HG03103 (cell line): ENCODE measurements at regions not wholly inside any gene's neighbourhood (a gene's known extent, or its start where the extent isn't known, plus 50 kb on each side); places are given as distances from the start of the nearest gene placed in this dataset.

Experiments used
- ATAC-seq: cut with Tn5 transposase; IDR thresholded peaks from one replicate; pipeline ENCODE4 v1.9.1; 2021; ENCODE audit warnings: low read depth; ENCODE audit not compliant: unreplicated experiment

DNA sequence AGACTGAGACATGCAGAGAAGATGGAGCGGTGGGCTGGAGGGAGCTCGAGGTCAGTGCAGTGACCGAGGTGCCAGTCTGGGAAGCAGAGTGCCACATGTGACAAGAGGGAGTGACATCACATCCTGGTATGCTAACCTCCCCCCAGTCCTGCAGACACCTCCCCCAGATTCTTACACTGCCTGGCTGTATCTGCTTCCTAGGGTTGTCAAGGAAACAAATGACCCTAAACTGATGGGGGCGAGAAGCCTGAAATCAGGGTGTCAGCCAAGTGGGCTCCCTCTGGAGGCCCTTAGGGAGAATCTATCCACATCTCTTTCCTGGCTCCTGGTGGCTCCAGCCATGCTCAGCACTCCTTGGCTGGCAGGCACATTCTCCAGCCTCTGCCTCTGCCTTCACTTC, 316.1 kb upstream of the ZMIZ1 start:
- ATAC-seq: no peak

DNA sequence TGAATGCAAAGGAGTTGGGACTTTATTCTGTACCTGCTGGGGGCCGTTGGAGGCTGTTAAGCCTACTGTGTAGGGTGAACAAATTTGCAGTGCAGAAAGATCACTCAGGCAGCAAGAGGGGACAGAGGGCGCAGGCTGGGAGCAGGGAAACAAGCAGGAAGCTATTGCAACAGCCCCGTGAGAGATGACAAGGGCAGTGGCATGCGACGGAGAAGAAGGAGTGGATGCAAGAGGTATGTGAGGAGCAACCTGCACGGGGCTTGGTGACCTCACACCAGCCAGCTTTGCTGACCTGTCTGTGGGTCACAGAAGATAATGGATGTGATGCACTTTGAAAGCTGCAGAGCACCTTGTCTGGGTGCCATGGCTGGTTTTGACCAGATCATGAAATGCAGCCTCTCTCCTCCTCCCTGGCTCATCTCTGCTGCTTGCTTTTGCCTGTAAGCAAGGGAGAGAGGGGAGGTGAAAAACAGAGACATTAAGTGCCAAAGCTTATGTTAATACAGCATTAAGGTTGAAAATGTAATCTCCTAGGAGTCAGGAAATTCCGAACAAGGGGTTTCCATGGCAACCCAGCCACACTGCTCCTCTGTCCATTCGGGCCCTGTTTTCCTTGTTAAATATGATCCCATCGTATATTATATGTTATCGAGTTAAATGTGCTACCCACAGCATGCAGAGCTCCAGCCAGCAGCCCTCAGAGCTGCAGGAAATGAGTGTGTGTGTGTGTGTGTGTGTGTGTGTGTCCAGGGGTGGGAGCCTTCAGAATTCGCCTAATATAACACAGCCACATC, 314.3 kb upstream of the ZMIZ1 start:
- ATAC-seq: no peak

DNA sequence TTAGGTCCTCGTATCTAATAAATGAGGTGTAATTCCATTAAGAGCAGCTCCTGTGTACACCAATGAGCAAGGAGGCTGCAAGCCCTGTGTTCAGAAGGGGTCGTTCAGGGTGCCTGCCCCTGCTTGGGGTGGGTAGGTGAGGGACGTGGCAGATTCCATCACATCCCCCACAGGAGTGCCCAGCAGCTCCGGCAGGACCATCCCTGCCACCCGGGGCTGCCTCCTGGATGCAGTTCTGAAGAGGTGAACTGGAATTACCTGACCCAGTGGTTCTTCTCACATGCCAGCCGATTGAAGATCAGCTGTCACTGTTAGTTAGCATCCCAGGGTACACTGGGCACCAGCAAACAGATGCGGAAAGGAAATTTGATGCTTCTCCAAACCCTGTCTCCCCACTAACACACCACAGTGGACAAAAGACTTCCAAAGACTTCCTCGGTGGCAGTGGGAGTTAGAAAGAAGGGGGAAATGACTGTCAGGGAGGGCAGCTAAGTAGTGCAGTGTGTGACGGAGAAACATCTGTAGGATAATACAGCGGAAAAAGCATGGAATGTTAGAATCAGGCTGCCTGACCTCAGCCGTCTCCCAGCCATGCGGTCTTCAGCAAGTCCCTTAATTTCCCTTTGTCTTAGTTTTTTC, 313.6 kb upstream of the ZMIZ1 start:
- ATAC-seq: no peak

DNA sequence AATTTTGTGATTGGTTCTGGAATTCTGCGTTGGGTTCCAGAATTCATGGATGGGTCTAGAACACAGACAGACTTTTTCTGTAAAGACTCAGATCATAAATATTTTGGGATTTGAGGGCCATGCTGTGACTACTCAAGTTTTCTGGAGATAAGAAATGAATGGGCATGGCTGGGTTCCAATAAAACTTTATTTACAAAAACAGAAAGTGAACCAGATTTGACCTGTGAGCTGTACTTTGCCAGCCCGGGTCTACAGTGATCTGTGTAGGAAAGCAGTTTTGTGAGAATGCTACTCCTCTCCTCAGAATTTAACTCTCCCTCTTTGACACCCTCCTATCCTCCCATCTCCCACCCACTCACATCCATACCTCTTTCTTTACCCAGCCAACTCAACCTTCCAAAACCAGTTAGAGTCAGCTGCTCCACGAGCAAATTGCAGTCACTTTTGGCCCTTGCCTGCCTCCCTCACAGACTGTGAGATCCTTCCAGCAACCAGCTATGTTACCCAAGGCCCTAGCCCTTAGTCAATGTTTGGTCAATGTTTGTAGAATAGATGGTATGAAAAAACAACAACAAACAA, 312.8 kb upstream of the ZMIZ1 start:
- ATAC-seq: no peak

DNA sequence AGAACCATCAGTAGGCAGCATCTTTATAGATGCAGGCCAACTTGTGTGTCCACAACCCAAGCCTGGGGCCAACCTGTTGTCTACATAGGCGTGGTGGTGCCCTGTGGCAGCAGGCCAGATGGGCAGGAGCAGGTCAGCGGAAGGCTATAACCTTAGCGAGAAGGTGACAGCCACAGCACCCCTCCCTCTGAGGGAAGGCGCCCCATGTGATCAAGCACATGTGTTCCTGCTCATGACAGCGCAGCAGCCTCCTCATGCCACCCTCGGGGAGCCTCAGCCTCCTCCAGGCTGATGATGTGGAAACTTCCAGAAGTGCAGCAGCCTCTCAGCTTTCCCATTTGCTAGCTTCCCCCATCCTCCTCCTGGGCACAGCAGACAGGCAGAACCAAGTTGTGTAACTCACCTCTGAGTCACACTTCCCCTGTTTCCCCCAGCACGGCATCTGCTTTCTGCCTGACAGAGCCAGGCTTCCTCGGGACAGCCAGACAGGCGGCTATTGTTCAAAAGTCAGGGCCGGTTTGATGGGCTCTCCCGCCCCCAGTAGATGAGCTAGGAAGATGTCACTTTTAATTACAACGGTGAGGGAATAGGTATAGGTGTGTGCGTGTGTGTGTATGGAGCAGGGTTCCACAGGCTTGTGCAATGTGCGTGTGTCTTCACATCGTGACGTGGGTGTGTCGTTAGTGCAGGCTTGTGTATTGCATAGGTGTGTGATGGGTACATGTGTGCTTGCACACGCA, 312.0 kb upstream of the ZMIZ1 start:
- ATAC-seq: no peak

DNA sequence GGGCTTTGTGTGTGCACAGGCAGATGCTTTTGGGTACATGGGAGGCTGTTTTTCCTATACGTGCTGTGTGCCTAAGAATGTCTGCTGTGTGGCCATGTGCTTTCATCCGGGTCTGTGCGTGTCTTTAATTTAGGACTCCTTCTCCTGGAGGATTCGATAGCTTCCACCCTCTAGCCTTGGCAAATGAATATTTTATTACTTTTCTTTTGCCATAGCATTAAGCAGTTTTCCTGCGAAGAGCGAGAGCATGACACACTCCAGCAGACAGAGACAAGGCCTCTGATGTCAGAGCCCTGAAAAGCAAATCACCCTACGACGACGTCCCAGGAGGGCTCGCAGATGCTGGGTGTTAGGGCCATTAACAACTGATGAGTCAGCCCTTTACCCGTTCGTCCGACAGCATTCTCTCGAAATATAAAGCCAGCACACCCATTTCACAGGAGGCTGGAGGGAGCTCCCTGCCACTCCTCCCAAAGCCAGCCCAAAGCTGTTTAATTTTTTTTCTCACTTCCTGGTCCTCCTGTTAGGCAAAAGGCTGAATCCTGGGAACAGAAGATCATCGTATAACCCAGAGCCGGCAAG, 311.3 kb upstream of the ZMIZ1 start:
- no peak for ATAC-seq

DNA sequence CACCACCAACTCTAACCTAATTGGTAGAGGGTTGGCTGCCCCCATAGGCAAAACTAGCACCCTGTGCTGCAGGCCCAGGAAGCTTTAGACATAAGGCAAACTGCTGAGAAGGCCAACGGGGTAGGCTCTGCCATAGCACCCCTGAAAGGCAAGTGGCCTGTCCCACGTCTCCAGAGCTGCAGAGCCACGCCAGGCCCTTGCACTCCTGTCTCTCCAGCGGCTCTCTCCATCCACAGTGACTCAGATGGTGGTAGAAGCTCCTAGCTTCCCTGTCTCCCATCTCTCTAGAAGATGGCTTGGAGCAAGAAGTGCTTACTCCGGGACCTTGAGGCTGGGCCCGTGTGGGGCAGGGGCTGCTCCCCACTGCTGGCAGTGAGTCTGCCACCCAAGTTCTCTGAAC, 310.6 kb upstream of the ZMIZ1 start:
- ATAC-seq: no peak

DNA sequence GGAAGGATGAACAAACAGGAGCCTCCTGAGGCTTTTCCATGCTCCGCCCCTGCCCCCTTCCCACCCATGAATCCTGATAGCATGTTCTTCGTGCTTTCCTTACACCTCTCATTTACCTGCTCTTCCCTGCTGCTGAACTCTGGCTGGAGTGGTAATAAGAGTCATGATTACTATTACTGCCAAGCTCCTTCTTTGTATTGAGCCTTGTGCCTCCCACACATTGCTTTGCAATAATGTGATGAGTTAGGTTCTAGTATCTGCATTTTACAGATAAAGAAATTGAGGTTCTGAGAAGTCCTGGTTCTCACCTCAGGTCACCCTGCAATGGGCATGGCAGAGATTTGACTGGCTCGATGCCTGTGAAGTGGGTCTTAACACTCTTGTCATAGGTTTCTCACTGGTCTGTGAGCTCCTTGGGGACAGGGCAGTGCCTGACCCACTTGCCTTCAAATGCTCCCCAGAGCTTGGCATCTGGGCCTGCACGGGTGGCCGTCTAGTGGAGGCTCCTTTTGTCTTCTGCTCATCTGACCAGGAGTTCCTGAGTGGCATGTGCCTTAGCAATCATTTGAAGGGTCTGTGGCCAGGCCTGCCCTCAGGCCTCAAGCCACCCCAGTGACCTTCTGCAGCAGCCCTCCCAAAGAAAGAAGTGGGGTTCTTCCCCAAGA, 309.2 kb upstream of the ZMIZ1 start:
- no peak for ATAC-seq

DNA sequence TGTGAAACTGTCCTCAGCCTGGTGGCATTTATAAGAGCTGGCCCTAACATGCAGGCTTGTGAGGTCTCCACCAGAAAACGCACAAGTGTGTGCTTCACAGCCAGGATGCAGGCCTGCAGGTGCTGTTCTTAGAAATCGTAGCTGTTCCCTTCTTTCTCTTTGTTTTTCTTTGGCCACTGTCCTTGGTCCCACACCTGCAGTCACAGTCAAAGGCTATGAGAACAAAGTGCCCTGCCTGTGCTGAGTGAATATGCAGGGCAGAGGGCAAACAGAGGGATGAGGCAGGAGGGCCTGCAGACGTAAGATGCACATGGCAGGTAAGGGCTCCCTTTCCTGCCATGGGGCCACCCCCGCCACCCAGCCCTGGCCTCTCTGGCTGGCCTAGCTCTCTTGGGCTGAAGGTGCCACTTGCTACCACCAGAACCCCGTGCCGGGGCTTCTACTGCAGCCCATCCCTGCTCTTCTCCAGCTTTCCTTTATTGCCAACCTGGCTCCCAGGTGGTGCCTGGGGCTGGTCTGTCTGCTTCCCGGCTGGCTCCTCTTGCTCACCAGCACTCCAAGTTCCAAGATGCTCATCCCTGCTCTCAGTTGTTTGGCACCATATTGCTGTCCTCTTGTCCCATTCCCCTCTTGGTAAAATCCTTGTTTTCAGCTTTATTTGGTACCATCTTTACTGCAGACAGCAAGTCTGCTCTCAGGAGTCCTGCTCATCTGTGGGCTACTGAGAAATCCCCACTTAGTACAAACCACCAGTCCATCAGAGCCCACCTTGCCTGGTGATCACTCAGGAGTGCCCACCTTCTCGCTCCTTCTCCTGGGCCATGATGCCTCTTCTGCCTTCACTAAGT, 308.1 kb upstream of the ZMIZ1 start:
- ATAC-seq: no peak

DNA sequence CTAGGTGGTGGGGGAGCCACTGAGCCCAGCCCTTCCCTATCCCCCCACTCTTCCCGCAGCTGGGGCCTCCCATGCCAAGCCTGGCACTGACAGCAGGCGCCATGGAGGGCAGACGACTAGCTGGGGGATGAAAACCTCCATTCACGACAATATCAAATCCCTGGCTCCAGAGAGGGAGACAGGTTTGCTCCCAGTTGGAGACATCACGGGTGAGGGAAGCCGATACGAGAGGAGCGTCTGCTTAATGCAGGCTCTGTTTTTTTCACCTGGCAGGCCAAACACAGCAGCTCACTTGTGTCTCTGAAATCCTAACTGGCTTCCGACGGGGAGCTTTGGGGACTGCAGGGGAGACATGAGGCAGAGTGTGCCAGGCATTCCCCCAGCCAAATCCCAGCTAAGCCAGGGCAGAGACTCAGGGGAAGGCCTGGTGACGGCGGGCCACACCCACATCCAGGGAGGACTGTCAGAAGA, 307.4 kb upstream of the ZMIZ1 start:
- no peak for ATAC-seq

DNA sequence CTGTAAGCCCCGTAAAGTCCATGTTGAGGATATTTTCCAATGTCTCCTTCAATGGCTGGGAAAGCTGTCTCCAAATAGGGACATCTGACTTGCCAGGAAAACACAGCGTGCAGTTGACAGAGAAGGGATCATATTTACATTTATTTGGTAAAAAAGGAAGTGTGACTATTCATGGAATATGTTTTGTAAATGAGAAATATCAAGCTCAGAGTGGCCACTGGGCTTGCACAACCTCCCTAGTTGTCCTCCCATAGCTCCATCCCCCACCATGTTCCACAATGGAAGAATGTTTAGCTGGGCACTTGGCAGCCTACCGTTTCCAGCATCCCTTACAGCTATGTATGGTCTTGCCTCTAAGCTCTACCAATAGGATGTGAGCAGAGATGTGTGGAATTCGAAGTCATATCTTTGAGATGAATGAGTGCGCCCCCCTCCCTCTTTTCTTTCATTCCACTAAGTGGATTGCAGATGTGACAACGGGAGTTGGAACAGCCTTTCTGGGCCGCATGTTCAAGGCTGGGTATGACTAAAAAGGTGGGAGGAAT, 306.6 kb upstream of the ZMIZ1 start:
- no peak for ATAC-seq

DNA sequence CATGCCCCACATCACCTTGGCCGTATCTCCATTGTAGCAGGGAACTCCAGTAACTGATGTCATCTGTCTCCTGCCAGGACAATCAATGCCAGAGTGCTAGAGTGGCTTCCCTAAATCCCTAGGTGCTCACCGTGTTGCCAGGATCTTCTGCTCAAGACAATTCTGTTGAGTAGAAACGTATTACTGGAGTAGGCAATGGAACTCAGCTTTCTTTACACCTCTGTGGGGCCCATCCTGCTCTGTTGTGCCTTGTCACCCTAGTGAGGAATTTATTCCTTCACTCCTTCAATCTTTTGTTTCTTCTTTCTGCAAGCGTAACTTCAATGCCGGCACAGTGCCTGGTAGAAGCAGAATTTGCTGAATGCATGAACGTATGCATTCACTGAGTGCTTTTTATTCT, 305.5 kb upstream of the ZMIZ1 start:
- no peak for ATAC-seq

DNA sequence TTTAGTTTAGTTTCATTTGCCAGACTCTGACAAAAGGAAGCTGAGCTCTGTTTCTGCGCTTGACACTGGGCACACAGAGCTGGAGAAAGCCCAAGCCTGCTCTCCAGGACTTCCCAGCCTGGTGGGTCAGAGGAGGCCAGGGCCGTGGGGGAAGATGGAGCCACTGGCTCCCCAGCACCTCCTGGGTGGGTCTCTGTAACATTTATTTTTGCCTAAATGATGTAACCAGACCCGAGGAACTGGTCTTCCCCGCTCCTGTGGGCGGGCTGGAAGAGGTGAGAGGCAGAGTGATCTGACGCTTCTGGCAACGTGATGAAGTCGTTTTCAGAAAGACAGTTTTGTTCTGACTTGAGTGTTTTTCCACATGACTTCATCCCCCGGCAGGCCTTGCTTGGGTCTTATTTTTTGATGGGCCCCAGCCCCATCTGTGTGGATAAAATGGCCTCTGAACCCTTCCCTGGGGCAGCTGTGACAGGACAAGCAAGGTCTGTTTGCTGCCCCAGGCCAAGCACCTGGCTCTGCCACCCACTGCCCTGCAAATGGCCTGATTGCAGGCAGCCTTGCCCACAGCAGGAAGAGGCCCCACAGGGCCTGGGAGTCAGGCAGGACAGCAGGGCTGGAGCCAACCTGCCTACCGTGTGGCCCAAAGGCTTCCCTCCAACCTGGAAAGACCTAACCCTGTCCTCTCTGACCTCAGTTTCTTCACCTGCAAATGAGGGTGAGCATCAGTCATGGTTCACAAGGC, 304.9 kb upstream of the ZMIZ1 start:
- peak; percentile 43 for ATAC-seq

DNA sequence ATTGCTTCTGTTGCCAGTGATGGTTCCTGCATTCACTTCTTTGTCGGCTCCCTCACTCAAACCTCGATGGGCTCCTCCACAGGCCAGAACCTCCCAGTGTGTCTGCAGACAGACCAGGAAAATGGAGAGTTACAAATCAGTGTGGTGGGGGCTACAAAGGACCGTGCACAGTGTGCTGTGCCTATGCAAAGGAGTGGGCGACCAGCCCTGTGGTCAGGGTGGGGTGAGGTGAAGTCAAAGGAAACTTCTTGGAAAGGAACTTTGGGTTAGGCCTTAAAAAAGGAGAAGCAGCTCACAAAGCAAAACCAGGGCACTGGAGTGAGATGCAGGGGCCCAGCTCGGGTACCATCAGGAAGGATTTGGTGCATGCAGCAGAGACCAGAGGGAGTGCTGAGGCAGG, 304.3 kb upstream of the ZMIZ1 start:
- ATAC-seq: no peak

DNA sequence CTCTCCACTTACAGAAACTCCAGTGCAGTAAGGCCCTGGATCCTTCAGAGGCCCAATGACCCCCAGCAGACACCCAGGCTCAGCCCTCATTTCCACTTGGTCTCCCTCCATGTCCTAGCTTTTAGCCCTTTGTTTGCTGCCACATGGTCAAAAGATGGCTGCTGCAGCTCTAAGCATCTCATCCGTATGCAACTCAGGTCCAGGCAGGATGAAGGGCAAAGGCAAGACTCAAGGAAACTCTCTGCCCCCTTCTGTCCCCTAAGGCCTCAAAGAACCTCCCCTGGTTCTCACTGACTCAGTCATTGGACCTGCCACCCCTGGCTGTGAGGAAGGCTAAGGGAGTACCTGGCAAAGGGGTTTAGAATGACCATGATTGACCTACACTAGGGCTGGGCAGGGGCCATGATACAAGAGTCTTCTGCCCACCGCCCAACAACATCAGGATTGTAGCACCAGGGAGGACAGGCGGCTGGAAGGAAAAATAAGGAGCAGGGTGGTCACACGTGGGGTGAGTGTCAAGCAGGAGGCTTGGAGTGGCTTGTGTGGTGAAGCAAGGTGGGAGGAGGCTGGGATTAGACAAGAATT, 303.8 kb upstream of the ZMIZ1 start:
- no peak for ATAC-seq

DNA sequence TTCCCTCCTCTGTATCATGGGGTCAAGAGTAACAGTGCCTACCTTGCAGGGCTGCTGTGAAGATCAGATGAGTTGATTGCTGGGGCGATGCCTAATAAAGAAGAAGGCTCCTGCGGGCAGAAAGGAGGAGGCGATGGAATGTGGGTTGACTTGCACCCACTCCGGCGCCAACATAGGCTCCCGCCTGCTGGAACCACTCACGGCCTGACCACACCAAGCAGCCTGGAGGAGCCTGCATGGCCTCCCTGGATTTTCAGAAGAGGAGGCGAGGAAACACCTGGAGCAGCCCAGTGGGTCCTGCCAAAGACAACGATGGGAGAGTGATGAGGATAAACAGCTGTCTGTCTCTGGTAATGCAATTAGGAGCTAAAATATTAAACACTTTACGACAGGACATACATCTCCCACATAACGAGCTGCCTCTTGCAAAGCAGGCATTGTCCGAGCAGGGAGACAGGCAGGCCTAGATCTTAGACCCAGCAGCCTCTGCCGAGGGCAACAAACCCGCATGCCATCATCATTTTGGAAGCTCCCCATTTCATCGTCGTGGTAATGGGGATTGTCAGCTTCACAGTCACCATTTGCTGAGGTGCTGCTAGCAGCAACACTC, 302.9 kb upstream of the ZMIZ1 start:
- ATAC-seq: no peak

DNA sequence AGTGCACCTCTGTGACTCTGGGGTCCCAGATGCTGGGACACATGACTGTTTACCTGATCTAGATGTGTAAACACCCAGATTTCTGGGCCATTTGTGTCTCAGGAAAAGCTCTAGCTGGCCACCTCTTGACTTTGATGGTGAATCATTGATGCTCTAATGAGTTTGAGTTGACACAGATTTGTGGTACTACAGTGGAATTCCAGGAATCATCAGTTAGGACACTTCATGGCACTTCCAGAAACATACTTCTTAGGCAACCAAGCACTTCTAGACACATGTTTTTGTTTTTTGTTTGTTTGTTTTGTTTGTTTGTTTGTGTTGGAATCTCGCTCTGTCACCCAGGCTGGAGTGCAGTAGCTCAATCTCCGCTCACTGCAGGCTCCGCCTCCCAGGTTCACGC, 302.2 kb upstream of the ZMIZ1 start:
- ATAC-seq: no peak
